Gastrocnemius medialis (tissue), 4 donors: ENCODE measurements at regions not wholly inside any gene's neighbourhood (a gene's known extent, or its start where the extent isn't known, plus 50 kb on each side); places are given as distances from the start of the nearest gene placed in this dataset.

Experiments
- CTCF ChIP-seq, 5 experiments: fragments of 450-650 bp in 3 of 5; fragments of 200-600 bp in 2 of 5; sonication (generic) in 2 of 5; IDR thresholded peaks in 4 of 5; conservative IDR thresholded peaks in 1 of 5; 1 replicate in 4 of 5; 2 replicates in 1 of 5; pipeline ENCODE4 v1.5.1; 2016 to 2019; ENCODE audit warnings: antibody characterized with exemption in 5 of 5, mild to moderate bottlenecking in 3 of 5, moderate library complexity in 3 of 5
- POLR2A ChIP-seq, 2 donors: fragments of 450-650 bp; IDR thresholded peaks; one replicate each; pipeline ENCODE4 v1.6.1; 2017; ENCODE audit warnings: antibody characterized with exemption in 2 of 2, mild to moderate bottlenecking in 2 of 2, moderate library complexity in 2 of 2

- TF ChIP-seq CTCF (IDR thresholded peaks at IDR 0.05 in 4 of 5, conservative IDR thresholded peaks at IDR 0.05 in 1 of 5) (no peak), POLR2A (IDR thresholded peaks at IDR 0.05) (no peak)
Observed at GRCh38 chr21:36207577-36208320, 51.1 kb downstream of the DOP1B start.
